ENCODE measurements at regions not wholly inside any gene's neighbourhood (a gene's known extent, or its start where the extent isn't known, plus 50 kb on each side); places are given as distances from the start of the nearest gene placed in this dataset.

DNA sequence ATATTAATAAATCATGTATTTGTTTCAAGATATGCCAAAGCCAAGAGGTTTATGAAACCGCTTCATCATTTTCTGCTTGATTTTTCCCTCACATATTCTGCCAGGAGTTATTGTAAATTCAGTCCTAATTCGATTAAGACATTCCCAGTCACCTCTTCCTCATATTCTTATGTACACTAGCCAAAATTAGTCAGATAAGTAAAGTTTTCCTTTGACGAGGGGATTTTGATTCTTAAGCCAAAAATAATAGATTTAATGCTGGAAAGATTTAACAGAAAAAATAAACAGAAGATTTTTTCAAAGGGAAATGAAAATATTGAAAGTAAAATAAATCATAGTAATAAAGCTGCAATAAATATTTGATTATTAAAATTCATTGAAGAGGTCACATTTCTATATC lies 51.0 kb upstream of the VEGFC start:
- no peak for DNase-seq

DNA sequence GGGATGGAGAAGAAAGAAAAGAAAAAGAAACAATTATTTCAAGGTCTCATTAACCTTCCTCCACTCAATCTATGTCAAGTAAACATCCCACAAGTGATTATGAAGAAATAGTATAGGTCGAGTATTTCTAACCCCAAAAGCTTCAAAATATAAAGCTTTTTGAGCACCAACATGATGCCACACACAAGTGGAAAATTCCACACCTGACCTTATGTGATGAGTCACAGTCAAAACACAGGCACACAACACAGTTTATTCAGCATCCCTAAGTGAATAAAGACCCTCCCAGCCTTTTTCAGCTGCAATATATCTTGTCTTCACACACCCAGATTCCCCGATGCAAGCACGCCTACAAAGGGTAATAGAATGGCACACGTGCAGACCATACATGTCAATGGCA lies 51.7 kb upstream of the VEGFC start:
- no peak for DNase-seq

DNA sequence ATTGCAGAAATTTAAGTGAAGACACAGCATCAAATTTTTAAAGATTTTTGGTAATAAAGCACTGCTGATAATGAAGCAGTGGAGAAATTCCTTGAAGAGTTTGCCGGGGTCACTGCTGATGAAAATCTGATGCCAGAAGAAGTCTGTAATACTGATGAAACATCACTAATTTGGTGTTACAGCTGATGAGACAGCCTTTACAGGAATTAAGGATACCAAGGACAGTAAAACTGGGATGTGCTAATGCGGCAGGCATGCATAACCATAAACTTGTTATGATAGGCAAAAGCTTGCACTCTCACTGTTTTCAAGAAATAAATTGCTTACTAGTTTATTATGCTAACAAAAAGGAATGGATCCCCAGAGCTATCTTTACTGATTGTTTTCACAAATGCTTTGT lies 52.9 kb upstream of the VEGFC start:
- no peak for DNase-seq

DNA sequence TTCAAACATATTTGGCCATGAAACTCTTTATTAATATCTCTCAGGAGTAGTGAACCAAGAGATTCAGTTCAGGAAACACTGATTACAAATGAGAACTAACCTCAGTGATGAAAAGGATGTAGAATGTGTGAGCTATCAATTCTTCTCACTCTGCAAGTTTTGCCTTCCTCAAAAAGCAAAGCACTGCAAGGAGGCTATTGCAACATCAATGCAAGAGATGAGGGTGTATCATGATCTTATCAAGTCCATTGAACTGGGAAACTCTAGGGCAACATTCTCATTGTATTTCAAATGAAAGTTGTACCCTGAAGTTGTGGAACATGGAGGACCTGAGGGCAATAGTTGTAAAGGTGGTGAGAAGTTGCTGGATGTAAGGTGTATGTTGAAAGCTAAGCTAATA lies 56.4 kb upstream of the VEGFC start:
- no peak for DNase-seq

DNA sequence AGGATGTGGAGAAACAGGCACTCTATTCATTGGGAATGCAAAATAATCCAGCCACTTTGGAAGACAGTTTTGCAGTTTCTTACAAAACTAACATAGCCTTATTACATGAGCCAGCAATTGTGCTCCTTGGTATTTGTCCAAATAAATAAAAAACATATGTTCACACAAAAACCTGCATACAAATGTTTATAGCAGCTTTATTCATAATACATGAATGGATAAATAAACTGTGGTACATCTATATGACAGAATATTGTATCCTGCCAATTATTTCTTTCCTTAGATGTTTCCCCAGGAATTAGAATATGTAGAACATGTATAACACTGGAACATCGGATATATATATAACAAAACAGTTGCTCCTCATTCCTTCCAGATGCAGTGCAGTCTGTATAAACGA lies 57.7 kb upstream of the VEGFC start:
- DNase-seq, result no peak

DNA sequence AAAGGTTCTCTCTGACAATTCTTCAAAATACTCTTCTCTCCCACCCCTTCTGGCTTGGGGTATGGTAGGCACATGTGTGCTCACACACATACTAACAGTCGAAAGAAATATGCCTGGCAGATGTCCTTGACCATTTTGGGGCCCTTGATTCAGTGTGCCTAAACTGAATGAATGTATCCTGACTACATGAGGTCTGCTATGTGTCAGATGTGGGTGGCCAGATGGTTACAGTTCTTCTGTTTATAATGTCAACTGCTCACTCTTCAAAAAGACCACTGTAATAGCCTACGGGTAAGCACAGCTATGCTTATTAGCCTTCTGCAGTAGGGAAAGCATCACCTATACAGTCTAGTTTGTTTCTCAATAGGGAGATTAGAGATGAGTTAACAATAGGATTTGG lies 63.7 kb upstream of the VEGFC start:
- no peak for DNase-seq

DNA sequence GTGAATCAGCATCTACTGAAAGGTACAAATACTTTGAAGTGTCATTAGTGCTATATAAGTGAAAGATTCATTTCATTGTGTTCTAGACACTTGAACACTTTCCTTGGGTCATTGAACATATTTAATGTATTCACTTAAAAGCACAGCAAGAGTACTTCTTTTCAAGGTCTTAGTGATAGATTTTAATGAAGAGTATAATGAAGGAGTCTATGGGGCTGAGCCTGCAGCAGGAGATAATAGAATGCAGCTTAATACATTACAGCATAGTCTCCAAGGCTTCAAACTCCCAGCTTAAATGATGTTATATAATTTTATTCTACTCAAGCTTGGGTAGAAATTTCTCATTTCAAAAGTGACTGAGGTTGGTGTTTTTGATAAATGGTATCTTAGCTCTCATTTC lies 66.1 kb upstream of the VEGFC start:
- no peak for DNase-seq

DNA sequence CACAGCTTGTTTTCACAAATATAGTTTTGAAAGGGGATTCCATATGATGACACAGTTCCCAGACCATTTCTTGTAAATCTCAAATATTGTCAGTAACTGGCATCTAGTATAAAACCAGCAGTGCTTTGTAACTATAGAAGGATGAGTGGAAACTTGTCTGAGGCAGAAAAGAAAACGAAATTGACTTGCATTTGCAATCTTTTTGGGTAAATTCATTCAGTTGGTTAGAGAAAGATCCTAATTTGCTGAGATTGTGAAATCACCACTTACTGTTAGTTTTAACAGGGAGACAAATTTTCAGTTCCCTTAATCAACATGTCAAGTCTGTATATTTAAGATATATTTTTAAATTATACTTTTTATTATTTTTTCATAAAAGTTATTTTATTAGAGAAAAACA lies 71.5 kb upstream of the VEGFC start:
- no peak for DNase-seq

DNA sequence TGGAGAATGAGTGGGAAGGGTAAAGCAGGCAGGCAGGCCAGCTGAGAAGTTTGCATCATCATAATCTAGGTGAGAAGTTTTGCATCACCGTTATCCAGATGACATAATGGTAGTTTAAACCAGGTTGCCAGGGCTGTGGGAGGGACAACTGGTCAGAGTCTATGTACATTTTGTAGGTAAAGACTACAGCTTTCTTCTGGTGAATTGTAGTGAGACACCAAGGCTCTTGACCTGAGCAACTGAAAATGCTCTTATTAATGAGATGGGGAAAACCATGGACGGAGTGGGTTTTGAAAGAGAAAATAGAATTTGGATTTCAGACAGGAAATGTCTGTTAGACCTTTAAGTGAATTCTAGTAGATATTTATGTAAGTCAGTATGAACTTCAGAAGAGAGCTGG lies 76.0 kb upstream of the VEGFC start:
- DNase-seq, result no peak

DNA sequence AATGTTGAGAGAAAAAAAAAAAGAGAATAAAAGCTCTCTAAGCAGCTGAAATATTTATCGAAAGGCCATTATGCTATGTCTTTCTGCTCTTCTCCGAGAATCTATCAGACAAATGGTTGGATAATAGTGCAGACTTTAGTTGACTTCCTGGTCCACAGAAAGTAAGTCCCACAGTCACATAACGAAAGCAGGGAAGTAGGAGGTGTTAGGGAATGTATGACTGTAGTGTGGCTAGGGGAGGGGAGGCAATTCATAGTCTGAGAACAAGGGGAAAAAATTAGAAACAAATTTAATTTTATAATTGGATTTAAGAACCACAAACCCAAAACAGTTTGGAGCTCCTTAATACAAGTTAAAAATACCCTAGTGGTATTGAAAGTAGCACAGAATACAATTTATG lies 79.7 kb upstream of the VEGFC start:
- DNase-seq, result no peak

DNA sequence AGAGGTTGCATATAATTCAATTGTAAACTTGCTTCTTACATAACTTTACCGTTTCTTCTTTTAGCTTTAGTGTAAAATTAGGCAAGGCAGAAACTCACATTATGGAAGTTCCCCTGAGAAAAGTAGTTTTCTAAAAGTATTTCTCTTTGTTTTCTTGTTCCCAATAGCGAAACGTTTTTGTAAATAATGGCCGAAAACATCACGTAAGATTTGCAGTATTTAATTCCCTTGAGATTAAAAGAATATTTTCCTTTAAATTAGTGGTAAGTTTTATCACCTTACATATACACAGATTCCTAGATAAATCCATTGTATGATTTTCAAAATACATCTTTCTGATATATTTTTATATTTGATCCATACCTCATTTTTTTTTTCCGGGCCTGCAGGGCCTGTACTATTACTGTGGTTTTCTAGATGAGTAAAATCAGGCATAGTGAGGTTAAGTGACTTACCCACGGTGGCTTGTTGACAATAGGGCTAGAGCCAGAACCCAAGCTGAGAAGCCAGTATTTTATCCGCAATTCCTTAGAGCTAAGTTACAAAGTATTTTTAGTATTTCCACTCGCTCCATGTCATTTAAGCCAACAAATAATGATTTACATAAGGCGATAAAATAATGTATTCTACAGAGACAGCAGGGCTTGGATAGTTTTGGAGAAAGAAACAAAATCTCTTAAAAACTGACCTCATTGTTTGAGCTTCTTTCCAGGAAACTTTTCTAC lies 82.2 kb upstream of the VEGFC start:
- DNase-seq, result no peak

DNA sequence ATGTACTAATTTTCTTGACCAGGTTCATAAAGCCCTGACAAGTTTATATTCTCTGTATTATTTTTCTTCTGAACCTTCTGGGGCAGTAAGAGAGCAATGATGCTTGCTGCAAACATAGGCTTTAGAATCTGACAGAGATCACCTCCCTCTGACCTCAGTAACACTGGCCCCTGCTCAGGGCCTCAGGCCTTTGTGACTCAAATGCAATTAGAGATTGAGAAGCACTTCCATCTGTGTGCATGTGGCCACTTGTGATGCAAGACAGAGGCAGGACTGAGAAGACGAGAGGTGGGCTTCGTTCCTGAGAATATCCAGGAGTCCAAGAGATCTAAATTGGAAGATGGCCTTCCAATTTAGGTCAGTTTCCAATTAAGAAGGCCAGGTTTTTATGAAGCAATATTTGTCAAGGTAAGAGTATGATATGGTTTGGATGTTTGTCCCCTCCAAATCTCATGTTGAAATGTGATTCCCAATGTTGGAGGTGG lies 82.8 kb upstream of the VEGFC start:
- no peak for DNase-seq

DNA sequence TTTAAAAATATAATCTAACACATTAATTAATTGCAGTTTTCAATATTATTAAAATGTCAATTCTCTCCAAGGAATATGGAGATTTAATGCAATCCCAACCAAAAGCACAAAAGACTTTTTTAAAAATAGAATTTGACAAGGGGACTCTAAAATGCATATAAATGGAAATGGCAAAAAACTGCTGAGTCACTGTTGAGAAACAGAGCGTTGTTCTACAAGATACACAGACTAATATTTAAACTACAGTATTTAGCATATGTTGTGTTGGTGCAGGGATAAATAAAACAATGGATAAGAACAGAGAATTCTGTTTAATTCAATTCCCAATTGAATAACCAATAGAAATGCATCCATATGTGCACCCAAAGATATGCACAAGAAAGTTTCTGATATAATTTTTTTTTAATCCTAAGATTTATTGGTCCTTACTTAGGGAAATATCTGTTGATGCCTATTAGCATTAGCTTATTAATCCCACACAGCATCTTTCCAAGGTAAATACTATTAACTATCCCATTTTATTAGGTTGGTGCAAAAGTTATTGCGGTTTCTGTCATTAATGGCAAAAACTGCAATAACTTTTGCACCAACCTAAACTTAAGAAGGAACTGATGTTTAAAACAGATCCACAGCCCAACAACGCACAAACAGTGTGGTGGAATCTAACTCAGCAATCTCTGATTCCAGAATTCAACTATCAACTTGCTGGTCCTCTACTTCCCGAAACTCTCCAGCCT lies 86.8 kb upstream of the VEGFC start:
- no peak for DNase-seq

DNA sequence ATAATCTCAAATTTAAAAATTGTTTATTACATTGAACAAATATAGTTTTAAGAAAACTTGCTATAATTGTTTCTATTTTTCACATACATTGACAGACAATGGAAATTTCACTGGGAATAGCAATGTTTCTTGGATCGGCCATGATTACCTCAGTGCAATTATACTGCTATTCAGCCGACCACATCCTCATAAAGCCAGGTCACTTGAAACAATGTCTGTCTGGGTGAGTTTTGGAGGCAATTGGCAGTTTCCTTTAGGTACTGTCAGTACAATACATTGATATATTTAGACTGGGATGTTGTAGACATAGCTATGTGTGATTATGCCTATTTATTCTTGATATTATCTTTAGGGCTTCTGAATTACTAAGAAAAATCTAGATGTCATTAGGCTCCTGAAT lies 89.5 kb upstream of the VEGFC start:
- DNase-seq, result no peak

DNA sequence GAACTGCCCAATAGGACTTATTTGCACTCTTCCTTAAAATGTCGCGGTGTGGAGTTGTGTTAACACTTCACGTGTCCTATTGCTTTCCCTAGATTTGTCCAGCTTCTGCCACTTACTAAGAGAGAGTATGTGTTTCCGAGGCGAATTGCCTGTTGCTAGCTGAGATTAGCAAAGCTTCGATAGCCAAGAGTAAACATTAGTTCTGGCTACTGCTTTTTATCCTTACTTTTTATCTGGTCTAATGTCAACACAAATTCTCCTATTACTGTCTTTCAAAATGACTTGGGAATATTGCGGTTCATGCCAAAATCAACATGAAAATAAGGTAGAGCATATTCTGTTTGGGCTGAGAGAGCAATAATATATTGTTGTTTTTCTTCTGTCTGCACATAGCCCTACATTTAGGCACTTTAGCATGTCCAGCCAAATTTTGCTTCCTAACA lies 90.4 kb upstream of the VEGFC start:
- DNase-seq, result no peak

DNA sequence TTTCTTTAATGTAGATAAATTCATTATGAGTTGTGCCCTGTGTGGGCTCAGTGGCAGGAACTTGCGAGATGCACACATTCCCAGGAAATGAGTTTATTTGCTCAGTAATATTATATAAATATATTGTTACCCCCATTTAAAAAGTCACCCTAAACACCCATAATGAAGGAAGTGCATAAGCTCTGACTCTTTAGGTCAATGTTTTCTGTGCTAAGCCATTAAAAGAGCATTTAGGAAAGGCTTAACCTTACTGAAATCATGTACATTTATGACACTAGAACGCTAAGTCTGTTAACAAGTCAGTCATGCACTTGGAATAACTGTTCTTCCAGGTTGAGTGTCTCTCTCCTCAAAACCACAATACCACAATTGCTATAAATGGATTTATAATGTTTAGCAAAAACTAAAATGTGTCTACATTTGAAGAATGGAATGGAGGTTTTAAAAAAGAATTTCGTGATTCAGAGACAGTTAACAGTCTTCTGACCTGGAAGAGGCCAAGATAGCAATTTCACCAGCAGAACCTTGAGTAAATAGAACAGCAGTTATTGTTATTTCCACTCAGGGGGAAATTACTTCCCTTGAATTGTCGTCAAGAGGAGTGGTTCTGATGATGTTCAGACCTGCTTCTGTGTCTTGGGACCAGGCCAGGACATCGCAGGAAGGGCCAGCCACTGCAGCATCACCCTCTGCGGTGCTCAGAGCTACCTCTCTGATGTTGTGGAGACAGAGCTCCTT lies 91.1 kb upstream of the VEGFC start:
- no peak for DNase-seq

DNA sequence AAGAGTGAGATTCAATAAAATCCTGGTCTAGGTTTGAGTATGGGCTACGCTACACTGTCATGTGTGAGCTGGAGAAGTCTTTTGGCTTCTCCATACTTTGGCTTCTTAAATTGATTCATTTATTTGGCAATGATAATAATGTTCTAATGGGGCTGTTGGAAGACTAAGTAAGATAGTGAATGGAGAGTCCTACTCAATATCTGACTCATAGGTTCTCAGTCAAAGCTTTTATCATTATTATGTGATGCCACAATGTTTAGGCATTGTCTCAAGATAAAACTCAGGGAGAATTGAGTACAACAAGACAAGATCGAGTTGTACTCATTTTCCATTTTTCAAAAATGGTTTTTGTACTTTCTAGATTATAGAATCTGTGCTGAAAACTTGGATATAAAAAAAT lies 92.5 kb upstream of the VEGFC start:
- no peak for DNase-seq

DNA sequence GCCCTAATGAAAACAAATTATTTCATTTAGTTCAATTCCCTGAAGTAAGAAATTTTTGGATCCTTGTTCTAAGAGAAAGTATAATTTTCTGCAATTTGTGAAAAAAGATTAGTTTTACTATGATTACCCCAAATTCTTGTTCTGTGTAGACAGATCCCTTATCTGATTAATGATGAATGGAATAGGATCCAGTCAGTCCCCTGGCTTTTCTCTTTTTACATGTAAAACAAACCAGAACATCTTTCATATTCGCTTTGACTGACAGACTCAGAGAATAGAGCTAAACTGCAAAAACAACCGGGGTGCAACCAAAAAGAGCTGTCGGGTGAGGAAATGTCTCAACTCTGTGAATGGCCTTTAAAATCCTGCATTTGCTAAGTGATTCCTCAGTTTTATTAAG lies 93.4 kb upstream of the VEGFC start:
- DNase-seq, result no peak

DNA sequence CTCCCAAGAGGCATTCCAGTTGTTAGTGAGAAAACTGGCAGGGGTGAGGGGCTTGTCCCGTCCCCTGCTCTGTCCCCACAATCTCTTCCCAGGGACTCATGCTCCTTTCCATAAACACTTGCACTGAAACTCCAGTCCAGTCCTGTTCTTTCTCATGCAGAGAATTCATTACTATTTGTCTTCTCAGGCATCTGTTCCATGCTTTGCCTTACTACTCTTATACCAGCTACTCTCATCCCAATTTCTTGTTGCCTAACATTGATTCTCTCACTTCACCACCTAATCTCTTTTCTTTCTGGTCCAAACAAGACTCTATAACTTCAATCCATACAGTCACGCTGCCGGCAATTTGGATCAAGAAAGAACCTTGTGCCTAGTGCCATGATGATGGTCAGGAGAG lies 97.1 kb upstream of the VEGFC start:
- DNase-seq, result no peak

DNA sequence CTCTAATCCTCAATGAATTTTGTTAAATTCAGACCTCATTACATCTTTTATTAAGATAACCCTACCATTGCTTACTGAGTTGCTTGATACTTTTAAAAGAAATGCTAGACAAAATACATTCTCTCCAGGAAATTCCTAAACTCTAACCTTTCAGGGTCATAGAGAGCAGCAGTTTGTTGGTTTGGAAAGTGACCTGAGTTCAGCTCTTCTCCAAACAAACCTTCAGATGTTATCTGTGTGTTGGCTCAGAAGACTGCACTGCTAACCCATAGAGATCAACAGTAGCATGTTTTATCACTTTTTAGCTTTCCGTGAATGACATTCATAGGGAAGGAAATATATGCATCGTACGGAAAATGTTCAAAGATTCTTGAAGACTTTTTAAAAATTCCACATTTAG lies 101.8 kb upstream of the VEGFC start:
- no peak for DNase-seq

DNA sequence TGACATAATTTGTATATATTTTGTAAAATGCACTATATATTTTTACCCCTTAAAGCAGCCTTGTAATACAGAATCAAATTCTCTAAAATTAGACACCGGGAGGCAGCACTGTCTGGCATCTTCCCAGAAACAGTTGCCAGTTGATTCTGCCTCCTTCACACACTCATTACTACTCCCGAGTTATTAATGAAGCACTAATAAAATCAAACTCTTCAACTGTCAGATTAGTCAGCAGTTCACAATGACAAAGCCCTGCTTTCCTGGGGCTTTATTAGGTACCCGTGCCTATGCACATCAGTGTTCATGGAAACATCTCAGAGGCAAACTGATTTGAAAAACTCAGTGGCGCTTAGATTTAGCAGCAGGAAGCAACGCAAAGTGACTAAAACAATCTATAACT lies 103.5 kb upstream of the VEGFC start:
- DNase-seq, result no peak

DNA sequence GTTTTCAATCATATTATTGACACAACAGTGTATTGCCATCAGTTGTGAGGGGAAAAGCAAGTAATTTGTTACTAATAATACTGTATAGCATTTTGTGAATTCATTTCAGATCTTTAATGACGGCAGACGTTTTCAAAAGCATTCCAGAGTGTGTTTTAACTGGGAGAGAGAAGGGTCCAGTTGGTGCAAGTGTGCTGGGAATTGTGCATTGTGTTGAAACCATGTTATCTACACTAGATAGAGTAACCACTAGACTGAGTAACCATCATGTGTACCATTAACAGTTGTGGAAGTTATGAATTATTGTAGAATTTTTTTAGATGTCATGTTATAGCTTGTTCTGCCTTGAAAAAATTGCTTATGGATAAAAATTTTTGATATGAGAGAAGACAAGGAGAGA lies 104.5 kb upstream of the VEGFC start:
- no peak for DNase-seq

DNA sequence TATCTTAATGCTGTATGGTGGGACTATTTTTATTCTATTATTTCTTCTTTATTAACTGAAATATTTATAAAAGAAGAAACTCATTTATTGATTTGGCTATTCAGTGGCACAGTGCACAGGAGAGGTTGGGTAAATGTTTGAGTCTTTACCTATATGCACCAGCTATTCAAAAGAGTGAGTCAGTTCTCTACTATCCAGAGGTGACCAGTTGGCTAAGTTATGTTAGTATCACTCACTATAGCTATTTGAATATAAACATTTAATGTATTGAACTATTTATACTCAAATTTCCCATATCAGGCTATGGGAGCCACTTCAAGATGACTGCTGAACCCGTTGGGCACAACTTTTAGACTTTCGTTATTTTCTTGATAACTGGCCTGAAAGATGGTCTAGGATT lies 106.1 kb upstream of the VEGFC start:
- no peak for DNase-seq
